Right renal pelvis (tissue), 4 donors: ENCODE measurements at regions not wholly inside any gene's neighbourhood (a gene's known extent, or its start where the extent isn't known, plus 50 kb on each side); places are given as distances from the start of the nearest gene placed in this dataset.
"Not testable (repeated sequence)": the region's sequence is repeated elsewhere in the genome, so short reads cannot be mapped to it uniquely, and the experiment has no call there.

Experiments used
- DNase-seq, 4 donors: peaks; one replicate each; pipeline ENCODE4 v3.0.0-alpha.2; 2013; ENCODE audit warnings: low read depth in 4 of 4, low spot score in 3 of 4, missing footprints in 1 of 4

- no peak for DNase-seq
Observed at GRCh38 chr9:1115370-1115769, 65.2 kb downstream of the DMRT2 start.

DNA sequence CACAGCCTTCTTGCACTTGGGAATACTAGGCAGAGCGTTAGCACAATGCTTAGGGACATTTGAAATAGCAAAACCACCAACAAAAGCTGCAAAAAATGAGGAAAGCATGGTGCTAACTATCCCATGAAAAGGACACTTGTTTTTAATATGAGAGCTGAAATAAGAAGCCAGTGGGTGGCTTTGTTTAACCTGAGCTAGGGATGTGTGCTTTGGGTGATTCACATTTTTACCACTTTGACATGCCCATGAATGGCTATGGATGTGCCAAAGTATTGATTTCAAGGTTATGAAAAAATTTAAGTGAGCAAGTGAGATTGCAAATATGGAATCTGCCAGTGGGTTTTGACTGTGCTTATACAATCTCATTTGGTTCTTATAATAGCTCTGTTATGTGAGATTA, 67.3 kb downstream of the DMRT2 start:
- DNase-seq: no peak

- DNase-seq: no peak
Observed at GRCh38 chr9:1120500-1121165, 70.5 kb downstream of the DMRT2 start.

DNA sequence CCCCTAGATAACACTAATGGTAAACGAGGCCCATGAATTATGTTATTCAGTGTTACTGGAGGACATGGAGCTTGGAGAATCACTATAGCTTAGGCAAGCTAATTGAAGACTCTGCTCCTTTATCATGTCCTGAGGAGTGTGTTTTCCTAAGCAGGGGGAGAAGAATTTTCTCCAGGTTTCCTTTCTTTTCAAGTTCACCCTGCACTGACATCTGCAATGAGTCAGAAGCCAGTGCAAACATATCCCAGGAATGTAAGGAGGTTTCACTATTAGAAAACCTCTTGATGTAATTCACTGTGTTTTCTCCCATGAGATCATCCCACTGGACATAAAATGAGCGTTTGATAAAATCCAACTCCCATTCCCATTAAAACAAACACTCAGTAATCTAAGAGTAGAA, 75.6 kb downstream of the DMRT2 start:
- peak in 1 of 4 donors; percentile 5 for DNase-seq

DNA sequence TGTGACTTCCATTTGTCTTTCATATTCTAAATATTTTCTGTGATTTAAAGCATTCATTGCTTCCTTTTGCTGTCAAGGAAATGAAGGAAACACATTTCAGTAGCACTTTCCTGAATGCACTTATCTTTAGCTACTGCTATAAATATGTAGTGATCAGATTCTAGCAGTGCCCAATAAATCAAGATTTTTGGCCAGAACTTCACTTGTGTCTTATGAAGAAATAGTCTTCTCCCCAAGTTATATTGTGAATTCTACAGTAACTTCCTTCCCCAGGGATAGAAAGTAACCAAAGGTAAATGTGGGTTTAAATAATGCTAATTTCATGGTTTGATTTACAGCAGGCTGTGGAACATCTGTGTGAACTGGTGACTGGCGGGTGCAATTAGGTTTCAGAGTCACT, 77.9 kb downstream of the DMRT2 start:
- DNase-seq: no peak

- DNase-seq: no peak
Observed at GRCh38 chr9:1129382-1129781, 79.2 kb downstream of the DMRT2 start.

- no peak for DNase-seq
Observed at GRCh38 chr9:1140057-1140456, 89.9 kb downstream of the DMRT2 start.

GRCh38 chr9:1151691-1152090, 101.5 kb downstream of the DMRT2 start:
- no peak for DNase-seq

GRCh38 chr9:1152171-1152570, 102.0 kb downstream of the DMRT2 start:
- no peak for DNase-seq

- no peak for DNase-seq
Observed at GRCh38 chr9:1154739-1155138, 104.6 kb downstream of the DMRT2 start.

GRCh38 chr9:1155602-1156001, 105.4 kb downstream of the DMRT2 start:
- no peak for DNase-seq

- no peak for DNase-seq
Observed at GRCh38 chr9:1156794-1157550, 106.8 kb downstream of the DMRT2 start.

DNA sequence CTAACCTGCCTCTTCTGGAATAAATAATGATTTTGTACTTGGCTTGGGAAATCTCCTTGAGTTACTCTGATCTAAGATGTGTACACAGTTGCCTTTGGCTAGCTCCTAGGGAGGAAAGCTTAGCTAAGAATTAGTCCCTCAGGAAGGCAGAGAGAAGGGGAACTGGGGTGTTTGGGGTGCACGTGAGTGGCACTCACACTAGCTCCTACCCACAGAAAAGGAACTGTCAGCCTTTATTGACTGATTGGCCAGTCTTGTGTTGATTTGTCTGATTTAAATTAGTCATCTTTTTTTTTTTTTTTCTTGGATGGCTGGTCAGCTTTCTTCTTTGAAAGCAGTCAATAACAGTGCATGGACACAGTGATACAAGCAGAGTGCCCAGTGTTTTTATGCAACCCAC, 107.7 kb downstream of the DMRT2 start:
- DNase-seq: no peak

DNA sequence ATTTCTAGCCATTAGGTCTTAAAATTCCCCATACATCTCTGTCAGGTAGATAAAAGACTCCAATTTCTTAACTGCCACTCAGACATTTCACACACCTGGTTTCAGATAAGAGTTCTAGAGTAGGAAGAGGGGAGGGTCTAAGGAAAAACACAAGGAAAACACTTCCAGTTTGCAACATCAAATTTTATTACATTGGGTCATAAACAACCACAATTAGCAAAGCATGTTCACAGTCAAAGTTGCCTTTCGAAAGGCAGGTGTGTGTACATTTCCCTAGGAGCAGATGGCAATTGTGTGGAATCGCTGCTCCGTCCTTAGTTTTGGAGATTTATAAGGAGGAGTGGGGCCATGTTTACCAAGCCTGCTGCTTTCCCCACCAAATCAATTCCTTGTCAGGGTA, 120.8 kb downstream of the DMRT2 start:
- no peak for DNase-seq

DNA sequence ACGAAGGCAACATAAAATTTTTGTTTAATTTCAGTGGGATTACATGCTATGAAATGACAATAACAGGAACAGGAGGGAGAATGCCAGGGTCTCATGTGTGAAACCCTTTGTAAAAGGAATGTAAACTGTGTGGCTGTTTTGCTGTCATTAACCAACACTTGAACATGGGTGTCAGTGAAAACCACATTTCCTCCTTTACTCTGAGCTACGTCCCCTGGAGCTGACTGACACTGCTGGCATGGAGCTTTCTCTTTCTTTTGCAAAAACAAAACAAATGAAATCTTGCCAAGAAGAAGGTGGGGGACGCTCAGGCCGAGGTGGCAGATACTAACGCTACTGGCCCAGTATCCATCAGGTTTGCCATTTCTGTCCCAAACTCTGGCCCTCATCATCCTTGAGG, 121.4 kb downstream of the DMRT2 start:
- DNase-seq: no peak

- DNase-seq: peak in 3 of 4 donors; percentile 1 to 26 (median 12)
Observed at GRCh38 chr9:1173211-1173610, 123.1 kb downstream of the DMRT2 start.

DNA sequence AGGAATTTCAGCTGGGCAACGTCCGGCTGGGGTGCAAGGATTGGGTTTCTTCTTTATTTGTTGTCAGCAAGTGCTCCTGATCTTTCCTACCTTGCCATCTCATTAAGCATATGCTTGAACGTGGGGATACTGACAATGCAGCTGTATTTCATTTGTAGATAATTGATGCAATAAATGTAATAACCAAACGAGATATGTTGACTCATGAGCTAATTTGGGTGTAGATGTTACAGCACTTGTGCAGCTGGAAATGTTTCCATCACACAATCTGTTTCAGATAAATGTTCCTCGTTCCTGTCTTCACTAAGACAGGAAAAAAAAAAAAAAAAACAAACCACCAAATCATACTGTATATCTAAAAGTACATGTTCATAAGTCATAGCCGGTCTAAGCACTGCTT, 123.8 kb downstream of the DMRT2 start:
- DNase-seq: no peak

DNA sequence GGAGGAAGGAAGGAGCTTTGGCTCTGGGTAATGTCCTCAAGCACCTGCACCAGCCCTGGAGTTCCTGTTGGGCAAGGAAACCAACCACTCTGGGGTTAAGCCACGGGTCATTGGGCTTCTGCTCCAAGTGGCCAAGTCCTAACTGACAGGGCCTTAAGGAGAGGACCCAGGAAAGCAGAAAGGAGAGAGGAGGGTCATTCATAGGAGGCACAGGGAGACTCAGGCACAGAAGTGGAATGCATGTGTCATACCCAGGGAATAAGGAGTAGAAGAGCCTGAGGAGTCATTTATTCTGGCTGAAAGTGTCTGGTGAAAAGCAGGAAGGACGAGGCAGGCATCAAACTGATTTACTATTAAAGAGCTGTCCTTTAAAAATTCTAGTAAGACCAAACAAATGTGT, 129.2 kb downstream of the DMRT2 start:
- no peak for DNase-seq

GRCh38 chr9:1184146-1184545, 134.0 kb downstream of the DMRT2 start:
- no peak for DNase-seq

- not testable (repeated sequence) for DNase-seq
Observed at GRCh38 chr9:1187137-1187536, 137.0 kb downstream of the DMRT2 start.

DNA sequence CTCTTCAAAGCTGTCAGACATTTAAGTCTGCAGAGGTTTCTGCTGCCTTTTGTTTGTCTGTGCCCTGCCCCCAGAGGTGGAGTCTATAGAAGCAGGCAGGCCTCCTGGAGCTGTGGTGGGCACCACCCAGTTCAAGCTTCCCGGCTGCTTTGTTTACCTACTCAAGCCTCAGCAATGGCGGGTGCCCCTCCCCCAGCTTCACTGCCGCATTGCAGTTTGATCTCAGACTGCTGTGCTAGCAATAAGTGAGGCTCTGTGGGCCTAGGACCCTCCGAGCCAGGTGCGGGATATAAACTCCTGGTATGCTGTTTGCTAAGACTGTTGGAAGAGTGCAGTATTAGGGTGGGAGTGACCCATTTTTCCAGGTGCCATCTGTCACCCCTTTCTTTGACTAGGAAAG, 145.5 kb downstream of the DMRT2 start:
- not testable (repeated sequence) for DNase-seq

DNA sequence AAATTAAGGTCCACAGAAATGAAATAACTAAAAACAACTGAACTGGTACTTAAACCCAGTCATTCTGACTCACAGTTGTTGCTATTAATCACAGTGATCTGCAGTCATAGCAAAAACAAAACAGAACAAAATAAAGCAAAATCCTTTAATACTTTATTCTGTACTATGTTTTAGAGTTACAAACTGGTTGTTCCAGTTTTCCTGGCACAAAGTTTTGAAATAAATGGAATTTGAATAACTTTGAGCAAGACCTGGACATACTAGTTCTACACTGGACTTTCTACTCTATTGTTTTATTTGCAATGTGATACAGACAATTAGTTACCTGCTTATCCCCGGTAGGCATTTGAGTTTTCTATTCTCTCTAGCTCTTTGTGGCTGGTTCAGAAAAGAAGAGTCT, 147.9 kb downstream of the DMRT2 start:
- DNase-seq: peak in 1 of 4 donors; percentile 3
